HG03095 (cell line): ENCODE measurements at regions not wholly inside any gene's neighbourhood (a gene's known extent, or its start where the extent isn't known, plus 50 kb on each side); places are given as distances from the start of the nearest gene placed in this dataset.
"Not testable (repeated sequence)": the region's sequence is repeated elsewhere in the genome, so short reads cannot be mapped to it uniquely, and the experiment has no call there.

Source experiments
- ATAC-seq: cut with Tn5 transposase; IDR thresholded peaks from one replicate; pipeline ENCODE4 v1.9.1; 2021; ENCODE audit warnings: moderate library complexity; ENCODE audit not compliant: unreplicated experiment

GRCh38 chr12:85424581-85425348 is 144.7 kb downstream of the ALX1 start:
- ATAC-seq, result peak; percentile 86

- no peak for ATAC-seq
These were observed 145.3 kb downstream of the ALX1 start for GRCh38 chr12:85425349-85425612.

- no peak for ATAC-seq
These were observed 145.9 kb downstream of the ALX1 start for GRCh38 chr12:85425926-85426325.

- ATAC-seq, result not testable (repeated sequence)
These were observed 153.1 kb downstream of the ALX1 start for GRCh38 chr12:85433148-85433547.

- no peak for ATAC-seq
These were observed 160.3 kb downstream of the ALX1 start for GRCh38 chr12:85440271-85440670.

GRCh38 chr12:85441025-85441424 is 161.0 kb downstream of the ALX1 start:
- no peak for ATAC-seq

- no peak for ATAC-seq
These were observed 161.7 kb downstream of the ALX1 start for GRCh38 chr12:85441741-85442140.

- ATAC-seq, result no peak
These were observed 165.3 kb downstream of the ALX1 start for GRCh38 chr12:85445060-85445938.

GRCh38 chr12:85448031-85448430 is 168.0 kb downstream of the ALX1 start:
- no peak for ATAC-seq

- ATAC-seq, result no peak
These were observed 168.6 kb downstream of the ALX1 start for GRCh38 chr12:85448548-85449139.

- ATAC-seq, result no peak
These were observed 177.0 kb downstream of the ALX1 start for GRCh38 chr12:85457016-85457415.

- no peak for ATAC-seq
These were observed 181.1 kb downstream of the ALX1 start for GRCh38 chr12:85461127-85461526.

- ATAC-seq, result no peak
These were observed 182.9 kb downstream of the ALX1 start for GRCh38 chr12:85462888-85463287.

- ATAC-seq, result no peak
These were observed 186.9 kb downstream of the ALX1 start for GRCh38 chr12:85466890-85467289.

GRCh38 chr12:85468356-85469157 is 188.5 kb downstream of the ALX1 start:
- ATAC-seq, result peak; percentile 94

- ATAC-seq, result not testable (repeated sequence)
These were observed 189.4 kb downstream of the ALX1 start for GRCh38 chr12:85469158-85470086.

GRCh38 chr12:85475277-85475676 is 195.3 kb downstream of the ALX1 start:
- not testable (repeated sequence) for ATAC-seq

- no peak for ATAC-seq
These were observed 196.7 kb downstream of the ALX1 start for GRCh38 chr12:85476756-85477155.

GRCh38 chr12:85484387-85484786 is 204.4 kb downstream of the ALX1 start:
- peak; percentile 90 for ATAC-seq

- ATAC-seq, result no peak
These were observed 209.2 kb downstream of the ALX1 start for GRCh38 chr12:85489194-85489593.
